ENCODE measurements at regions not wholly inside any gene's neighbourhood (a gene's known extent, or its start where the extent isn't known, plus 50 kb on each side); places are given as distances from the start of the nearest gene placed in this dataset.

DNA sequence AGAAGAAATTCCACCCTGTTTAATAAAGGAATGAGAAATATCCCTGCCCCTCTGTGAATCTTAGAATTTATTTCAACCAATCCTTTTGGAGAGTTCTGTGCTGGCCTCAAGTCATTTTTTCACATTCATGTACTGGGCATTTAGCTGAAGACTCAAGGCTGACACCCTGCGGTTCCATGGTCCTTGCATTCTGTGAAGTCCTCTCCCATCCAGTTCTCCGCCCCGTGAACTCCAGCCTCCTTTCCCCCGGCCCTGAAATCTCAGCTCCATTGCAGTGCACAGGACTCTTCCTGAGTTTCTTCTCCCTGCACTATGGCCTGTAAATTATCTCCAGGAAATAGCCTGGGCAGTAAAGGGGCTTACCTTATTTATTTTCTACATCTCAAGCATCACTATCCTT is 183.0 kb upstream of the KCND2 start:
- DNase-seq (ENCODE audit: low spot score): no peak

DNA sequence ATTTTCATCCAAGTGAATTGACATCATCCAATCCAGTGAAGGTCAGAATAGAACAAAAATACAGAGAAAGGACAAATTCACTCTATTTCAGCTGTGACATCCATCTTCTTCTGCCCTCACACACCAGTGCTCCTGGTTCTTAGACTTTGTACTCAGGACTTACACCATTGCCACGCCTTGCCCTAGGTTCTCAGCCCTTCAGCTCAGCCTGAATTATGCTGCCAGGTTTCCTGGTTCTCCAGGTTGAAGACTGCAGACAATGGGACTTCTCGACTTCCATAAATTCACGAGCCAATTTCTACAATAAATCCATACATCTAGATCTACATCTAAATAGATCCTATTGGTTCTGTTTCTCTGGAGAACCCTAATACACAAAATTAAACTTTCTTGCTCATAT is 181.2 kb upstream of the KCND2 start:
- DNase-seq (ENCODE audit: low spot score): no peak

DNA sequence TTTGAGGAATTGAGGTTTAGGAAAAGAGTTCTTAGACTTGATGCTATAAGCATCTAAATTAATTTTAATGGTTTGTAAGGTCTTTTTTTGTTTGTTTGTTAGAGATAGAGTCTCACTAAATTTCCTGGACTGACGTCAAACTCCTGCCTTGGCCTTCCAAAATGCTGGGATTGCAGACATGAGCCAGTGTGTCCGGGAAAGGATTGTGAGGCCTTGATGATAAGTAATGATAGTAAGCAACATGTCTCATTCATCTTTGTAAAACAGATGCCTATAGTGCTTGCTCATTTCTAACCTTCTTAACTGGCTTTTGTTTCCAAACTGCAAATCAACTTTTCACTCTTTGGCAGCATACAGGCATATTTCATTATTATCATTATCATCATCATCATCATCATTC is 176.0 kb upstream of the KCND2 start:
- DNase-seq (ENCODE audit: low spot score): no peak

DNA sequence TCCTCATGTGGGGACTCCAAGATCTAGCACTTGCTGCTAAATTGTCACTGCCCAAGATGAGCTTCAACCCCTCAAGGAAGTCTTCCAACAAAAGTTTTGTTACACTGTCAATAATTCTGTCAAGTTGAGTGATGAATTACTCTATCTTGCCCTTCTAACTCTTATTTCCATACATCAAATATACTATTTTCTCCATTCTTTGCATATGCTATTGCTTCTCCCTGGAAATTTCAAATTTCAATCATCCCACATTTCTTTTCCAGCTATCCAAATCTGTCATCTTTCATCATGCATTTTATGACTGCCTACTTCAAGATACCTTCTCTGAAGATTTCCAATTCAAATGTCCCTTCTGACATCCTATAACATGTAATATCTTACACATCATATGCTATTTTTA is 175.2 kb upstream of the KCND2 start:
- no peak for DNase-seq (ENCODE audit: low spot score)

DNA sequence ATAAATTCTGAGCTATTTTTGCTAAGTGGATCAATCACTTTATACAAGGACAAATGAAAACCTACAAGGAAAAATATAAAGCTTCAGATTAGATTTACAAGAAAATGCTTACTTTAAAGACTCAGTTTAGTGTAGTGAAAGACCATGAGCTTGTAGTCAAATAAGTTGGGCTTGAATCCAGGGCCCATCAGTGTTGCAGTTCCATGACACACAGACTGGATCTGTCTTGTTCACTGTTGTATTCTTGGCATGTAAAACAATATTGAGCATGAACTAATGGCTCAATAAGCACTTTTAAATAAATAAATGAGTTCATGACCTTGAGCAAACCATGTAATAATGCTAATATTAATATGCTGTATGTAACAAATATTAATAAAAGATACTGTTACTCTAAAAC is 164.6 kb upstream of the KCND2 start:
- no peak for DNase-seq (ENCODE audit: low spot score)

DNA sequence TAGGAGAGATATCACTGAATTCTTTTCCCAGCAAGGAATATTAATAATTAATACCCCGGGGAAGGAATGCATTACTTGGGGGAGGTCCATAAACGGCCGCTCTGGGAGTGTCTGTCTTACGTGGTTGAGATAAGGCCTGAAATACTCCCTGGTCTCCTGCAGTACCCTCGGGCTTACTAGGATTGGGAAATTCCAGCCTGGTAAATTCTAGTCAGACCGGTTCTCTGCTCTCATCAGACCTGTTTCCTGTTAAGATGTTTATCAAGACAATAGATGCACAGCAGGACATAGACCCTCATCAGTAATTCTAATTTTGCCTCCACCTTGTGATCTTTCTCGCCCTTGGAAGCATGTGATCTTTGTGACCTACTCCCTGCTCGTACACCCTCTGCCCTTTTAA is 162.8 kb upstream of the KCND2 start:
- DNase-seq (ENCODE audit: low spot score): no peak

DNA sequence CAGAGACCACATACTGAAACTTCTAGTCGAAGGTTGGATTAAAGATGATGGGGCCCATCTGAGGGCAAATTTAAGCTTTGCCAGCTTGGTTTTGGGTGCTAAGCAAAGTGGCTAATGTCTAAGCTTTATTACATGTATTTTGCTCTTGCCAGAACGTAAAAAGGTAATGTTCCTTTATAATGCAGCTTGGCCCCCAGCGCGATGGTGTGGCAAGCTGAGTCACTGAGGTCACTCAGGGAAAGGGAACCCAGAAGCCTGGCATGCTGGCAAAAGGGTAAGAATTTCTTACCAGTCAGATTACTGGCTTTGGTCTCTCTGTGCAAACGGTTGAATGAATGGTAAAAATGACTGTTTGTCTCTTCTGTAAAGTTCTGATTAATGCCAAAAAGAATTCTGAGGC is 158.3 kb upstream of the KCND2 start:
- DNase-seq (ENCODE audit: low spot score): no peak

DNA sequence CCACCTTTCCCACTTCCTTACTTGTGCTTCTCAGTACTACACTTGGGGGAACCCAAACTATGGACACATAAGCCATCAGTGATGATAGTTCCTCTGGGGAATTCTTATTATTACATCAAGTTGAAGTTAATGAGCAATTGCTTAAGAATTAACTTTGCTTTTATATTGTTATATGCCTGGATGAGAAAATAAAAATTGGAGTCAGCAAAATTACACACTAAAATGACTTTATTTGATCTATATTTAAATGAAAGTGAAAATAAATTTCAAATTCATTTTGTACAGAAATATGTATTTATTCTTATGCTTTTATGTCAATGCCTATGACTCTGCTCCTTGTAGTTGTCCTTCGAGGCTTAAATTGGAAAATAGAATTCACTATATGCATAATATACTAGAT is 149.4 kb upstream of the KCND2 start:
- DNase-seq (ENCODE audit: low spot score): no peak

DNA sequence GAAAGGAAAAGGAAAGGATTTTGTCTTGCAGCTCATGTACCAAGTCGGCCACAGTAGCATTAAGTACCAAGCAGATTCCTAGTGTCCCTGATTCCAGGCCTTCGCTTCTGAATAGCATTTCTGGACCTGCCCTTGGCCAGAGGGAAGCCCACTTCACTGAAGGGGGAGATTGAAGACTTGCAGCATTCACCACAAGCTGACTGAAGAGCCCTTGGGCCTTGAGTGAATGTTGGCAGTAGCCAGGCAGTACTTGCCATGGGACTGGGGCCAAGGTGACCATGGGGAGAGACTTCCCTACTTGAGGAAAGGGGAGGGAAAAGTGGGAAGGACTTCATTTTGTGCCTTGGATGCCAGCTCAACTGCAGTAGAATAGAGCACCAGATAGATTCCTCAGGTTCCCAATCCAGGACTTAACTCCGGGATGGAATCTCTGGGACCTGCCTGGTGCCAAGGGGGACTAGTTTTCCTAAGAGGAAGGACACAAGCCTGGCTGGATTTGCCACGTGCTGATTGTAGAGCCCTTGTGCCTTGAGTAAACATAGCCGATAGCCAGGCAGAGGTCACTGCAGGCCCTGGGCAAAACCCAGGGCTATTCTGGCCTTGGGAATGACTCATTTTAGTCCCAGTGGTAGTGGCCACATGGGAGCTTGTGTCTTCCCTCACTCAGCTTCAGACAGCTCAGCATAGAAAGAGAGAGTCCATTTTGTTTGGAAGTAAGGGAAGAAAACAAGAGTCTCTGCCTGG is 141.7 kb upstream of the KCND2 start:
- DNase-seq (ENCODE audit: low spot score): no peak

DNA sequence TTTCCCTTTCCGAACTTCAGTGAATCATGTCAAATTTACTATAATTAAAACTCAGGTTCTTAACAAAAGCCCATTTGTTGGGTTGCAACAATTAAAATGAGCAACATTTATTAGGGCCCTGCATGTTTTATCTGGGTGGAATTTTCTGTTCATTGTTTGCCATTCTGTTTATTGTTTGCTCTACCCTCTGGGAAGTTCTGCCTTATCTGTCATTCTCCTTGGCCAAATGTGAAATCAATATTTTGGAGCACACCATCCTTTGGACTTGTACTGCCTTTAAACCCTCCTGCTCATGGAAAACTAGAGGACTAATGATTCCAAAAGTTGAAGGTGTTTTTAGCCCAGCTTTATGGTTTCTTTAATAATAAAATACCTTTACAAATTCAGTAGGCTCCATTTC is 134.5 kb upstream of the KCND2 start:
- no peak for DNase-seq (ENCODE audit: low spot score)

DNA sequence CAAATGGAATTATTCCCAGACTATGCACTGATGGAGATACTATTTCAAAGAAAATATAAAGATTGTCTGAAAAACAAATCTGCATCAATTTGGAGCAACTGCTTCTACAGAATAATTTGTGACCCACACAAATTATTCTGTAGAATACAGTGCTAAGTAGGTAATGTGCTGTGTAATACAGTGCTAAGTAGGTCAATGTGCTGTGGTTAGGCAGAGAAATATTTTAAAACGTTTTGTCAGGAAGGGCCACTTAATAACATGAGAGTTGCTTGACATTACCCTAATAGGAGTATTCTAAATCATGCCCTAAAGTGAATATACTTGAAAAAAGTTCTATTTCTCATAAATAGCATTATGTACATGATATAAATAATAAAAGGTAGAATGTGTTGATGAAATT is 116.5 kb upstream of the KCND2 start:
- DNase-seq (ENCODE audit: low spot score): no peak

DNA sequence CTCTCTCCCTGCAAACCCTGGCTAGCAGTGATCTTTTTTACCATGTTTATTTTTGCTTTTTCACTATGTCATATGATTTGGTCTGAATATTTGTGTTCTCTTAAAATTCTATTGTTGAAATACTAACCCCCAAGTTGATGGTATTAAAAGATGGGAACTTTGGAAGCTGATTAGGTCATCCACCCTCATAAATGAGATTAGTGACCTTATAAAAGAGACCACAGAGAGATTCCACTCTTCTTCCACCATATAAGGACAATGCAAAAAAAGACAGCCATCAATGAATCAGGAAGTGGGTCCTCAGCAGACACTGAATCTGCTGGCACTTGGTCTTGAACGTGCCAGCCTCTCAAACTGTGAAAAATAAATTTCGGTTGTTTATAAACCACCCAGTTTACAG is 112.8 kb upstream of the KCND2 start:
- no peak for DNase-seq (ENCODE audit: low spot score)

DNA sequence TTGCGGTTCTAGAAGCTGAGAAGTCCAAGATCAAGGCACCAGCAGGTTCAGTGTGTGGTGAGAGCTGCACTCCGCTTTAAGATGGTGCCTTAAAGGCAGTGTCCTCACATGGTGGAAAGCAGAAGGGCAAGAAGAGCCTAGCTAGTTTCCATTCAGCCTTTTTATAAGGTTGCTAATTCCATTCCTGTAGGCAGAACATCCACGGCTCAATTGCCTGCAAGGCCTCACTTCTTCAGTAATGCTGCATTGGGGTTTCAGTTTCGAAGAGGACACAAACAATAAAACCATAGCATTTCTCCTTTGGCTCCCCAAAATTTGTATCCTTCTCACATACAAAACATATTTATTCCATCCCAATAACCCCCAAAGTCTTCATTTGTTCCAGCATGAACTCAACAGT is 109.5 kb upstream of the KCND2 start:
- DNase-seq (ENCODE audit: low spot score): no peak

DNA sequence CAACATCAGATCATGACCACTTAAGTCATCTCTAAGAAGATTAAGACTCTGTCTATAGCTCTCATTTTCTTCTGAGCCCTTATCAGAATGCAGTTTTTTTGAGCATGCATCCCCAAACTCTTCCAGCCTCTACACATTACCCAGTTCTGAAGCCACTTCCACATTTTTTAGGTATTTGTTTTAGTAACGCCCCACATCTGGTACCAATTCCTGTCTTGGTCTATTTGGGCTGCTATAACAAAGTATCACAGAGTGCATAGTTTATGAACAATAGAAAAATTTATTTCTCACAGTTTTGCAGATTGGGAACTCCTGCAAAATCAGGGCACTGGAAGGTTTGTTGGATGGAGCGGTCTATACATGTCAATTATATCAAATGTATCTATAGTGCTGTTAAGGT is 107.7 kb upstream of the KCND2 start:
- no peak for DNase-seq (ENCODE audit: low spot score)

DNA sequence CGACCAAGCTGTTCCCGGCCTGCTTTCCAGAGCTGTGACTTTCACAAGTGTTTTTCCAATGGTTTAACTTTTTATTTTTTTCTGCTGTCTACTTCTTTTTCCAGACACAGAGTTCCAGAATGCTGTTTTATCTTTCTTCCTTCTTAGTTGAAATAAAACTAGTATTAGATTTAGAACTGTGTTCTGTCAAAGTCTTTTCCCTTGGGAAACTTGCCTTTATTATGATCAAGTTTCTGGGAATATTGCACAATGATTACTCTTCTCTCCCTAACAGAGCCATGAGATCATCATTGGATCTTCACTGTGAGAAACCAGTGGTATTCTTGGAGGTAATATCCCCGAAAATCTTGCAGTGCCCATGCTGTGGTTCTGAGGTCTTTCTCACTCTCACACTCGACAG is 104.9 kb upstream of the KCND2 start:
- DNase-seq (ENCODE audit: low spot score): no peak

DNA sequence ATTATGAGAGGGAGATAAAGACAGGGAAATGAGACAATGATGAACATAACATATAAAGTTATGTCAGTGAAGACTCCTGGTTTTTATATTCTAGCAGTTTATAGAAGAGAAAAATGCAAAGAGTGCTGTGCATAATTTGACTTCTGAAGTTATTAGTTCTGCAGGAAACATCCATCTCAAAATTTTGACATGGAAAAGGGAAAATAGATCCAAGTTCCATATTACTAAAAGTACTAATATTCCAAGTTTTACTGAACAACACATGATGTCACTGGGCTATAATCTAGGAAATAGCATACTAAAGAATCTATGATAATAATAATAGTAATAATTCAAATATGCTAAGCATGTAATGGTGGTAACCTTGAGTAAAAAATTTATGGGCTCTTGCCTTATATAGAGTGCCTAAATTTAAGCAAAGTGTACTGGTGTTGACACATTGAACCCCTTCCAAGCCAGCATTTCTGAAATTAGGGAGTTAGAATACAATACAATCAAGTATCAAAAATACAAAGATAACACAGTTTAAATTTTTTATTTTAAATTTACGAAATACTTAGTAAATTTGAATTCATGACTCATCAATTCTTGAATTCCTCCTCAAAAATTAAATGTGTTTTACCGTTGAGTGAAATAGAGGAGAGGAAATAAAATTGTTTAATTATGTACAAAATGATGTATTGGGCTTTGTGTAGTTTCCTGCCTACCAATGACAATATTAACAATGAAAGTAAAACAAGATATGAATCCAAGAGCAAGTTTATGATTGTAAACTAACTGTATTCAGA is 102.8 kb upstream of the KCND2 start:
- DNase-seq (ENCODE audit: low spot score): no peak

DNA sequence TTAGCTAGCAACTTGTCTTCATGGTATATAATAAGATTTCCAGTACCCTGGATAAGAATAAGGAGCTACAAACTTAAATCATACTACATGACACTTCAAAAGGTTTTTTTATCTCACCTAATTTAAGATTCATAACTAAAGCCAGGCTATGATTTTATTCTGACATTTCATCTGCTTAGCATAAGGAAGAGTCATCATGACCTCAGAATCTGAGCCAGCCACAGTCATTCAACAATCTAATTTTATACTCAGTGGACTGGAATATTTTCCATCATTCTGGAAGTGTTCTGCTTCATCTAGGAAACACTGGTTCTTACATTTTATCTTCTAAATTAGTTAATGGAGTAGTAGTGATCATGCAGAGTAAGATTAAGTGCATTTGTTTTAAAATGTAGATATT is 102.1 kb upstream of the KCND2 start:
- DNase-seq (ENCODE audit: low spot score): no peak

DNA sequence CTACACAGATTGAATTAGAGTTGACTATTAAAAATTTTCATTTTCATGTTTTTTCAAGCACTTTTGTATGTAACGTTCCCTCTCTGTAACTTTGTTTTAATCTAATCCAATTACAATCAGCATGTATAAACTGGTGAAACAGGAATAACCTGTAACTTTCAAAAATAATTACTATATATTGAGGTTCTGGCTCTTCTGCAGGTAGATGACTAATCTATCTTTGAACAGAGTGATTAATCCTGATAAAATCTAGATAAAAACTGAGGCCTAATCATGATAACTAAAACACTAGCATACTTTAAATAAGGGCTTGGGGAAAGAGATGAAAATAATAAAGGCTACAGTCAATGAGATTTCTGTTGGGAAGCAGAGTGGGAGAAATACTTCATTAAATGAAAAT is 101.6 kb upstream of the KCND2 start:
- DNase-seq (ENCODE audit: low spot score): no peak

DNA sequence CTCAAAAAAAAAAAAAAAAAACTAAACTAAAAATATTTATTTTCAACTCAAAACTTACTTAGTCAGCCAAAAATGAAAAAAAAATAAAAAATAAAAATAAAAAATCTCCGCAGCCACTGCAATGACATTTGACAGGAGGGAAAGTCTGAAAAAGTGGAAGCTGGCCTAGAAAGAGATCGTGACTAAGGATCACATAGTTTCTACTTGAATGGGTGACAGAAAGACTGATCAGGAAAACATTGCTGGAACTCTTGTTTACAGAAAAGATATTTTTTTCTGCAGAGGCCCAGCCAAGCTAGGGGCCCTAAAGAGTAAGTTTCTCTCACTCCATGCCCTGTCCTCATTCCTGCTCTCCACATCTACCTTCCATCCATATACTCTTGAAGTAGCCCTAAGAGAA is 92.8 kb upstream of the KCND2 start:
- DNase-seq (ENCODE audit: low spot score): no peak

DNA sequence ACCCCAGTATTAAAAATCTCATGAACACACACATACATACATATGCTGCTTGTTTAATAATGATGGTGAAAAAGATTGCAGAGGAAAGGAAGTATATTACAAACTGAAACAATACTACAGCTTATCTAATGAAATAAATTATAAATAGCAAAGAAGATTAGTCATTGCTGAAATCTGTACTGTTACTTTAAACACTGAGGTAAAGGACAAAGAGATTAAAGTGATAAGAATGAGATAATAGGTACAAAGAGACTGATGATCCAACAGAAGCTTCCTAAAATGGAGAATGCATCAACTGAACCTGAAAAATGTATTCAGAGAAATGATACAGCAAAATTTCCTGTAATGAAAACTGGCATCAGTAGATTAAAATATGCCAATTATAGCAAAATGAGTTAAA is 91.5 kb upstream of the KCND2 start:
- no peak for DNase-seq (ENCODE audit: low spot score)

DNA sequence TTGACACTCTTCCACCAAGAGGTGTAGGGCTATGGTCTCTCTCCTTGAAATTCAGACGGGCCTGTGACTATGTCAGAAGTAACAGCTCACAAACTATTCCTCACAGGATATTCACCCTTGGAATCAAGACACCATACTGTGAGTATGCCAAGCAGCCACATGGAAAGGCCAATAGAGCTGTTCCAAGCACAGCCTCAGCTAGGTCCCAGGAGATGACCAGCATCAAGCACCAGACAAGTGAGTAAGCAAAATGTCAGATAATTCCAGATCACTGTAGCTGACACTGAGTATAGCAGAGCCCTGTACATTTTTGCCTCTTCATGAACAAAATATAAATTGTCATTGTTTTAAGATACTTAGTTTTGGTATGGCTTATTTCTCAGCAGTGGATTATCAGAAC is 88.1 kb upstream of the KCND2 start:
- no peak for DNase-seq (ENCODE audit: low spot score)

DNA sequence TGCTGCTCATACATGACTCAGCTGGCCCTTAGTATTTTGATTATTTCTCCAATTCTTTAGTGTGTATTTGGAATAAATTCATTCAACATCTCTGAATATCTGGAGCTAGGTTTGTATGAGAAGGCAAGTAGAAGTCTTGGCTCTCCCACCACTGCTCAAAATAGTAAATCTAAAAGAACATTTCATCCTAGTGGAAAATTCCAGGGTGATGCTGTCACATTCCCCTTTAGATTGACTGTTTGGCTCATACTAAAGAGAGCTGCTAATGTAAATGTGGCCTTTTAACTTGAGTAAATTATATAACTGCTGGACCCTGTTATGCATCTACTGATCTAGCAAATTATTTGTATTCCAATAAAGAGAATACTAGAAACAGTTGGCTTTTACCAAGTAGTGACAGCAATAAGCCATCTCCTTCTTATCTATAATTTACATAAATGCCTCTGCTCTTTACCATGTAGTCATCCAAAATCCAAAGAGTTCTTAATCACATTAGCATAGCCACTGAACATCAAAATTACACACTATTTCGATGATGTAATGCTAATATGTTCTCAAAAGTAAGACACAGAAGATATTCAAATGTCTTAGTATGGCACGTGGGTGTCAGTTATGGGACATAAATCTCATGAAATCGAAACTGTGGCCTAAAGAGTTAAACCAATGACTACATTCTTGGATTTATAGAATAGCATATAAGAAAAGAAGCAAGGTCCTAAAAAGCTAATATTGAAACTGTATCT is 86.9 kb upstream of the KCND2 start:
- DNase-seq (ENCODE audit: low spot score): no peak

DNA sequence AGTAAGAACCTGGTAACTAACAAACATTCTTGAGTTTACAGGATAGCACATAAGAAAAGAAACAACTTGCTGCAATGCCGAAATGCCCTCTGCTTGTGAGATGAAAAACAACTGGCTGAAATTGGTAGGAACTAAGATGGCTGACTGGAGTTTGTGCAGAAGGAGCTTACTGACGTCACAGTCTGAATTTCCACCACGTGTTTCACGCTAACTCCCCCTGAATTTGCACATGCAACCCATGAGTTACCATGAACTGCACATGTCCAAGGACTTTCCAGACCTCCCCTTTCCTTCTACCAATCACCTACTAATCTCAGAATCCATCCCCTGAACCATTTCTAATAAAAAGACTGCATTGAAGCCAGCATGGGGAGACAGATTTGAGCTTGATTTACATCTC is 86.3 kb upstream of the KCND2 start:
- no peak for DNase-seq (ENCODE audit: low spot score)
